Frontal cortex (tissue), 4 donors: ENCODE measurements at regions not wholly inside any gene's neighbourhood (a gene's known extent, or its start where the extent isn't known, plus 50 kb on each side); places are given as distances from the start of the nearest gene placed in this dataset. TPM values are rescaled to one million over a fixed set of nuclear protein-coding genes. Genes with fewer than 3 reads are reported as not detected.
"Not testable (repeated sequence)": the region's sequence is repeated elsewhere in the genome, so short reads cannot be mapped to it uniquely, and the experiment has no call there.

ENCODE experiments used
- DNase-seq, 2 donors: peaks; one replicate each; pipeline ENCODE4 v3.0.0; 2012; ENCODE audit warnings: low spot score in 2 of 2
- FAIRE-seq: peaks from 2 replicates; lab custom pipeline; 2012; peaks lifted over from hg19 to GRCh38; lab: Jason Lieb, UNC
- small RNA-seq: library from RNA; depleted of rRNA; stranded (forward); fragments of <200 nt; gene quantifications from one replicate; pipeline ENCODE3, GENCODE V24; 2014
- donor health status: control.
- donor health status: control.
- donor health status: control.

DNA sequence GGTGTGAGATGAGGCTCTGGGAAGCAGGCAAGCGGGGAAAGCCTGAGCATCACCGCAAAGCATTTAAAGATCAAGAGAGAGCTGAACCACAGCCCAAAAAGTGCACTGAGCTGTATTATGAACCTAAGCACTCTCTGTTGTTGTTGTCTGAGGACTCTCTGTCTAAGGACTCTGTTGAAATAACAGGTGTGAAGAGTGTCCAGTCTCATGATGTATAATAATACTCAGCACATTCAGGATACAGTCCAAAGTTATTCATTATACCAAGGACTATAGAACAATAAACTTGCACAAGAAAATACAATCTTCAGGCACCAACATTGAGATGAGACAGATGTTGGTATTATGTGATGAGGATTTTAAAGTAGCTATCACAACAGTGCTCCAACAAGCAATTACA, 71.8 kb upstream of the CTSV start:
- no peak for FAIRE-seq

DNA sequence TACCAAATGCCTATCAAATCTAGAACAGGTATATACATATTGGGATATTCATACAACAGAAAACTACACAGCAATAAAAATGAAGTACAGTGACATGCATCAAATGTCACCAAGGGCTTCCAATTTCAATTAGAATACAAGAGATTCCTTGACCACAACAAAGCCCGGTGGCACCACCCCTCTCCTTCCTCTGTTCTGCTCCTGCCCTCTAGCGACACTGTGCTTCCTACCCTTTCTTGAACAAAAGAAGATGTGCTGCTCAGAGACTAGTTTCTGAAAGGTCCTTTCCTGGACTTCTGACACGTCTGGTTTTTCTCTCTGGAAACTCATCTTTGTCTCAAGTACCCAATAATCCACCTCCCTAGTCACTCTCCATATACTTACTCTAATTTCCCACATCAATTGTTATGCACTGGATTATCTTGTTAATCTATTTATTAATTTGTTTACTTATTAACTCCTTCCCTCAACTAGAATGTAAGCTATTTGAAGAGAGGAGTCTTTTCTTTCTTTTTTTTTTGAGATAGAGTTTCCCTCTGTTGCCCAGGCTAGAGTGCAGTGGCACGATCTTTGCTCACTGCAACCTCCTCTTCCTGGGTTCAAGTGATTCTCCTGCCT, 70.4 kb upstream of the CTSV start:
- DNase-seq, result peak; percentile 9 to 34
- no peak for FAIRE-seq

More for the DNA sequence above, 71.8 kb upstream of the CTSV start:
- no peak for DNase-seq

DNA sequence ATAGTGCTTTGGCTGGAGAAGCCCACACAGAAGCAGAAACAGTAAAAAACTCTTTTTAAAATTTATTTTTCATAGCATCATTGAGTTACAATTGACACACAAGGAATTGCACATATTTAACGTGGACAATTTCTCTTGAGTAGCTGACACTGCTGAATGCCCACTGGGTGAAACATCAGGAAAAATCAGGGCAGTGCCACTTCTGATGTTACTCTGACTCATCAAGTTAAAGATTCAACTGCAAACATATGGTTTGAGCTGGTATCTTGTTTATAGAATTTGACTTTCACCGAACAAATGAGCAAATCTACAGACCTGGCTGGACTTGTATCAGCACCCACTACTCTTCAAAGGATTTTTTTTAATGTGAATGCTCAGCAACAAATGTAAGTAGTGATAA, 66.3 kb upstream of the CTSV start:
- FAIRE-seq, DNase-seq: not testable (repeated sequence)

DNA sequence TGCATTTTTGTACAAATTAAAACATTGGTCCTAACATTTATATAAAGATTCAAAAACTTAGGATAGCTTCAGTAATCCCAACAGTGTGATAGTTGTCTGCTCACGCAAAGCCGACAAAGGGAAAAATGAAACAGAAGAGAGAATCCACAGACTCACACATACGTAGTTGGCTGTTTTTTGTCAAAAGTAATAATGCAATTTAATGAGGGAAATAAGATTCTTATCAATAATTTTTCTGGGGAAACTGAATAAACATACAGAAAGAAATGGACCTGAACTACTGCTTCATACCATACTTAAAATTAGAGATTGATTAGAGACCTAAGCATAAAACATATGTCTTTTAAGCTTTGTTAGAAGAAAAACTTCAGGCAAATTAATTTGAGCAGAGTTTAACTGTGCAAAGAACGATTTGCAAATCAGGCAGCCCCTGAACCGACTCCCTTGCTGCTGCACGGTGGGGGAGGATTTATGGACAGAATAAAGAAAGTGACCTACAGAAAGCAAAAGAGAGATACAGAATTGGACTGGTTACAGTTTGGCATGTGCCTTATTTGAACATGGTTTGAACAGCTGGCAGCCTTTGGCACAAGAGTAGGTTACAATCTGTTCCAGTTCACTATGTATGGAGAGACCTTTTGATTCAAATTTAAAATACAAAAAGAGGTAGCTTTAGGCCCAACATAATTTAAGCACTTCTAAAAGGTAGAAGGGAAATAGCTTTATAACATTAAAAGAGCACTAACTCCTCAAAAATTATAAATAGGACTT, 64.9 kb upstream of the CTSV start:
- FAIRE-seq, DNase-seq: not testable (repeated sequence)

DNA sequence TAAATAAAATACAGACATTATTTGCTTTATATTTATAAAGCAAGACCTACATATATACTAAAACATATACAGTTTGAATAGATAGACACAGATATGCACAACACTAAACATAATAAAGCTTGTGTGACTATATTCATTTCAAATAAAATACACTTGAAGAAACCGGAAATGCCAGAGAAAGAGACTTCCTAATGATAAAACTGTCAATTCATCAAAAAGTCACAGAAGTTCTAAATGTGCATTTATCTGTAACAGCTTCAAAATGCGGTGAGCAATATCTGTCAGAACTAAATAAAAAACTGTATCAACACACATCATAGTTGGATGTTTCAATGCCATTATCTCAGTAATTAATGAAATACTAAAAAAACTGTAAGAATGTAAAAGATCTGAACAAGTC, 60.6 kb upstream of the CTSV start:
- FAIRE-seq, result not testable (repeated sequence)

DNA sequence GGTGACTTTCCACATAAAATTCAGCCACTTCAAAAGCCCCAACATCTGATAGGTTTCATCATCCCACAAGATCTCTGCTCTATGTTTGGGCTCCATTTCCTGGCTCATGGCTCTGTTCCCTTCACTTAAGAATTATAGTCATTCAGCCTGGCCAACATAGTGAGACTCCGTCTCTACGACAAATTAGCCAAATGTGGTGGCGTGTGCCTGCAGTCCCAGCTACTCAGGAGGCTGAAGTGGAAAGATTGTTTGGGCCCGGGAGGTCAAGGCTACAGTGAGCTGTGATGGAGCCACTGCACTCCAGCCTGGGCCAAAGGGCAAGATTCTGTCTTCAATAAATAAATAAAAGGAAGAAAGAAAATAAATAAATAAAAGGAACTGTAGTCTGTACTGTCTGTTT, 57.9 kb upstream of the CTSV start:
- FAIRE-seq, result no peak
- no peak for DNase-seq

More for the DNA sequence above, 60.6 kb upstream of the CTSV start:
- not testable (repeated sequence) for DNase-seq

DNA sequence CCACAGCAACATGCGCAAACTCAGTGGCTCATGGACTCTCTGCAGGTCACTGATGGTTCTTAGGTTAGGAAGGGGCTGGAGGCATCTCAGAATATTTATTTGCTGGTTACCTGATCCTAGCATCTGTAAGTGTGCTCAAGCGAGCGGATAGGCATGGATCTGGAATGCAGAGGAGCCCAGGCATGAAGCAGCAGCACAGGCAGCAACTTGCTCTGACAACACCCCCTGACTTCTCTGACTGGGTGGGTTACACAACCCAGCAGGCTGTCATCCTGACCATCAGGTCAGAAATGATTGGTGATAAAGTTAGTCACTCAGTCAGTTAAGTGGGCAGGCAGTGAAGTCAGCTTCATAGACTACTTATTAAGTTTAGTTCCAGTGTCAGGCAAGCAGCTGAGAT, 50.4 kb upstream of the CTSV start:
- FAIRE-seq, DNase-seq: not testable (repeated sequence)

Small RNA genes in the stretch of these regions (small RNA-seq; reads per million reads assigned to genes)
- gene RNU6-798P, result not detected
